Mesenchymal stem cell (in vitro differentiated cells and primary cell): ENCODE measurements at regions not wholly inside any gene's neighbourhood (a gene's known extent, or its start where the extent isn't known, plus 50 kb on each side); places are given as distances from the start of the nearest gene placed in this dataset.
"Not testable (repeated sequence)": the region's sequence is repeated elsewhere in the genome, so short reads cannot be mapped to it uniquely, and the experiment has no call there.

Experiments used
- DNase-seq: peaks from one replicate; pipeline ENCODE4 v3.0.0-alpha.2; 2013
- H2AFZ ChIP-seq: one replicate; pipeline ENCODE4 v1.6.1; 2013; ENCODE audit warnings: low read depth, mild to moderate bottlenecking, control low read depth, inconsistent platforms, low read length, moderate library complexity
- H2AK5ac ChIP-seq: 2 replicates; pipeline ENCODE4 v1.6.1; 2013; ENCODE audit warnings: low read length, moderate library complexity, mild to moderate bottlenecking, inconsistent platforms; ENCODE audit not compliant: severe bottlenecking
- H2BK120ac ChIP-seq: one replicate; pipeline ENCODE4 v1.6.1; 2013; ENCODE audit warnings: low read depth, mild to moderate bottlenecking, inconsistent platforms, low read length, moderate library complexity
- H2BK12ac ChIP-seq, 2 experiments: one replicate each; pipeline ENCODE4 v1.6.1; 2013; ENCODE audit warnings: inconsistent platforms in 2 of 2, low read length in 2 of 2, mild to moderate bottlenecking in 2 of 2, moderate library complexity in 2 of 2, control low read depth in 1 of 2
- H2BK15ac ChIP-seq: one replicate; pipeline ENCODE4 v1.6.1; 2013; ENCODE audit warnings: mild to moderate bottlenecking, low read depth, inconsistent platforms; ENCODE audit not compliant: poor library complexity, severe bottlenecking
- H2BK5ac ChIP-seq: 2 replicates; pipeline ENCODE4 v1.6.1; 2013; ENCODE audit warnings: low read depth, mild to moderate bottlenecking, low read length, control low read depth, inconsistent platforms; ENCODE audit not compliant: poor library complexity, severe bottlenecking
- H3K14ac ChIP-seq, 2 experiments: one replicate each; pipeline ENCODE4 v1.6.1; 2013; ENCODE audit warnings: inconsistent platforms in 2 of 2, low read length in 2 of 2, control low read depth in 1 of 2, mild to moderate bottlenecking in 1 of 2, moderate library complexity in 1 of 2
- H3K18ac ChIP-seq, 2 experiments: one replicate each; pipeline ENCODE4 v1.6.1; 2013; ENCODE audit warnings: inconsistent platforms in 2 of 2, low read length in 2 of 2, control low read depth in 1 of 2, low read depth in 1 of 2, mild to moderate bottlenecking in 1 of 2
- H3K23ac ChIP-seq, 2 experiments: one replicate each; pipeline ENCODE4 v1.6.1; 2013; ENCODE audit warnings: inconsistent platforms in 2 of 2, low read length in 2 of 2, mild to moderate bottlenecking in 2 of 2, moderate library complexity in 2 of 2, control low read depth in 1 of 2
- H3K27ac ChIP-seq: 2 replicates; pipeline ENCODE4 v1.5.1; 2013; ENCODE audit warnings: mild to moderate bottlenecking, moderate library complexity, low read length, control low read depth, inconsistent platforms; ENCODE audit not compliant: poor library complexity, severe bottlenecking
- H3K27me3 ChIP-seq, 2 experiments: 2 replicates each; pipeline versions ENCODE4 v1.6.1 to v1.7.0; 2013; ENCODE audit warnings: low read length in 2 of 2, mild to moderate bottlenecking in 2 of 2, moderate library complexity in 2 of 2, control low read depth in 1 of 2, inconsistent platforms in 1 of 2; ENCODE audit not compliant: control insufficient read depth in 1 of 2, insufficient read depth in 1 of 2
- H3K36me3 ChIP-seq, 2 experiments: 2 replicates each; pipeline versions ENCODE4 v1.6.1 to v1.7.0; 2013; ENCODE audit warnings: low read length in 2 of 2, control low read depth in 1 of 2, inconsistent platforms in 1 of 2, low read depth in 1 of 2, mild to moderate bottlenecking in 1 of 2; ENCODE audit not compliant: insufficient read depth in 2 of 2, control insufficient read depth in 1 of 2
- H3K4ac ChIP-seq, 2 experiments: one replicate each; pipeline ENCODE4 v1.6.1; 2013; ENCODE audit warnings: inconsistent platforms in 2 of 2, low read length in 2 of 2, mild to moderate bottlenecking in 2 of 2, moderate library complexity in 2 of 2, control low read depth in 1 of 2, low read depth in 1 of 2
- H3K4me1 ChIP-seq: 2 replicates; pipeline ENCODE4 v1.6.1; 2013; ENCODE audit warnings: low read depth, low read length, control low read depth; ENCODE audit not compliant: control insufficient read depth, insufficient read depth
- H3K4me2 ChIP-seq: 2 replicates; pipeline ENCODE4 v1.6.1; 2013; ENCODE audit warnings: low read length, mild to moderate bottlenecking, inconsistent platforms; ENCODE audit not compliant: poor library complexity, severe bottlenecking
- H3K4me3 ChIP-seq, 2 experiments: 2 replicates each; pipeline versions ENCODE4 v1.5.1 to v1.7.0; 2013; ENCODE audit warnings: low read length in 2 of 2, mild to moderate bottlenecking in 2 of 2, control low read depth in 1 of 2, low read depth in 1 of 2; ENCODE audit not compliant: insufficient read depth in 1 of 2
- H3K79me1 ChIP-seq: replicated peaks from 2 replicates; pipeline ENCODE4 v1.6.1; 2013; ENCODE audit warnings: mild to moderate bottlenecking, control low read depth, low read length, inconsistent platforms; ENCODE audit not compliant: poor library complexity, severe bottlenecking
- H3K9ac ChIP-seq: 2 replicates; pipeline ENCODE4 v1.7.0; 2013; ENCODE audit warnings: mild to moderate bottlenecking, low read length, moderate library complexity
- H3K9me3 ChIP-seq: 2 replicates; pipeline ENCODE4 v1.7.0; 2013; ENCODE audit warnings: mild to moderate bottlenecking, low read length; ENCODE audit not compliant: control insufficient read depth
- H4K8ac ChIP-seq: one replicate; pipeline ENCODE4 v1.6.1; 2013; ENCODE audit warnings: inconsistent platforms, mild to moderate bottlenecking, low read length, moderate library complexity
- H4K91ac ChIP-seq: one replicate; pipeline ENCODE4 v1.6.1; 2013; ENCODE audit warnings: mild to moderate bottlenecking, low read length, inconsistent platforms
- WGBS: methylation state at CpG from one replicate; pipeline ENCODE4 v1.1.7; 2013; ENCODE audit warnings: mixed read lengths; 5-methylcytosine and 5-hydroxymethylcytosine counted together

DNA sequence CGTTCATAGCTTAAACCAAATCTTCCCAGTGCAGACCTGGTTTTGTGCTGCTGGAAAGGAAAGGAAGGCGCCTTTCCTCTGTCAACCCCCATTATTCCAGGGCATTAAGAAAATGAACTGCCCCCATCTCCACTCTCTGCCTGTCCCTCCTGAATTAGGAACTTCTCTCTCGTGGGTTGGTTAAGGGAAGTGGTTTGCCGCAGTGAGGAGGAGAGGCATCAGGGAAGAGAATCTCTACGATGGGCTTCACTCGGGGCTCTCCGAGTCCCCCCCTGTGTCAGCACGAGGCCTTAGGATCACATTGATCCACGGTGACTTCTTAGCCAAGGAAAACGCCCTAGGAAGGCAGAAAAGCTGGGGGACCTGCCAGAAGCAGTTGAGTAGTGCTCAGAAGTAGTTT, 53.9 kb upstream of the LYZL2 start:
- 90% methylated on average over 9 of the region's 10 CpGs for WGBS
- H3K4ac ChIP-seq = no peak overlapping the region

GRCh38 chr10:30682377-30683199, 53.0 kb upstream of the LYZL2 start:
- H4K8ac ChIP-seq, H2BK5ac ChIP-seq, H3K23ac ChIP-seq, H3K36me3 ChIP-seq, H3K9me3 ChIP-seq, H4K91ac ChIP-seq, H3K27me3 ChIP-seq, H3K4me3 ChIP-seq, H3K4ac ChIP-seq, H2AFZ ChIP-seq, H2BK120ac ChIP-seq, H2BK15ac ChIP-seq, H3K14ac ChIP-seq, H3K27ac ChIP-seq, H3K4me1 ChIP-seq, H3K4me2 ChIP-seq, H2AK5ac ChIP-seq, H3K79me1 ChIP-seq, H2BK12ac ChIP-seq, H3K18ac ChIP-seq: not testable (repeated sequence)
- H3K9ac ChIP-seq = peak overlapping the region; percentile 55
- DNase-seq = peak; percentile 92
- 95% methylated on average over 2 of the region's 9 CpGs for WGBS

More for the DNA sequence above, 53.9 kb upstream of the LYZL2 start:
- Histone ChIP-seq H2BK120ac (no peak overlapping the region), H3K27ac (no peak overlapping the region), H3K4me3 (no peak overlapping the region), H3K23ac (no peak overlapping the region), H4K91ac (no peak overlapping the region), H3K4me1 (no peaks in the 10 kb centered on the region), H3K14ac (no peak overlapping the region), H3K79me1 (no peaks in the 10 kb centered on the region), H2AFZ (no peak overlapping the region), H2BK12ac (no peak overlapping the region), H3K36me3 (no peaks in the 10 kb centered on the region), H3K4me2 (no peak overlapping the region), H2AK5ac (no peak overlapping the region), H2BK5ac (no peak overlapping the region), H4K8ac (no peak overlapping the region), H3K27me3 (no peaks in the 10 kb centered on the region), H2BK15ac (no peak overlapping the region), H3K18ac (no peak overlapping the region), H3K9me3 (no peaks in the 10 kb centered on the region), H3K9ac (no peak overlapping the region)
- DNase-seq = no peak

DNA sequence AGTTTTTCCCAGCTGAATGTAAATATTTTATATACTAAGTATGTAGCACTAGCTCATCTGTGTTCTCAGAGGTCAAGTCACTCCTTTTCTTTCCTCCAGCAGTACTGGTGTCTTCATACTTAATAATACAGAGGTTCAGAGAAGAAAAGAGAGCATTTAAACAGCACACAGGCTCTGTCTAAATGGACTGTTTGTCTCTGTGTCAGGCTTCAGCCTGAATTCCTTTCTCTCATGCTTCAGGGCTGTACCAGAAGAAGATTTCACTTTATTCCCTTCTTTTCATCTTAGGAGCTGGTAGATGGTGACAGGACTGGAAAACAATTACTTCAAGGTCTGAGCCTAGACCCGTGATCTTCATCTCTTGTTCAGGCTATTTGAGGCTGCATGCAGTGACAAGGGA, 51.4 kb upstream of the LYZL2 start:
- H2BK120ac ChIP-seq = no peak overlapping the region
- H3K4me2 ChIP-seq = no peak overlapping the region
- no peak for DNase-seq
- no peak overlapping the region for H2AK5ac ChIP-seq
- no peaks in the 10 kb centered on the region for H3K36me3 ChIP-seq
- H3K79me1 ChIP-seq = no peaks in the 10 kb centered on the region
- no peak overlapping the region for H3K18ac ChIP-seq
- no peak overlapping the region for H3K14ac ChIP-seq
- no peak overlapping the region for H3K4me3 ChIP-seq
- 84% methylated on average over 1 of the region's 1 CpG for WGBS
- H3K9me3 ChIP-seq = no peaks in the 10 kb centered on the region
- no peaks in the 10 kb centered on the region for H3K27me3 ChIP-seq
- H3K23ac ChIP-seq = no peak overlapping the region
- H2BK12ac ChIP-seq = no peak overlapping the region
- H4K8ac ChIP-seq = no peak overlapping the region
- H4K91ac ChIP-seq = no peak overlapping the region
- no peak overlapping the region for H2BK15ac ChIP-seq
- H3K4ac ChIP-seq = no peak overlapping the region
- H3K27ac ChIP-seq = no peak overlapping the region
- H2AFZ ChIP-seq = no peak overlapping the region
- no peak overlapping the region for H2BK5ac ChIP-seq
- H3K9ac ChIP-seq = peak overlapping the region; percentile 55
- no peaks in the 10 kb centered on the region for H3K4me1 ChIP-seq
